DND-41 (cell line): ENCODE measurements at regions not wholly inside any gene's neighbourhood (a gene's known extent, or its start where the extent isn't known, plus 50 kb on each side); places are given as distances from the start of the nearest gene placed in this dataset.
"Not testable (repeated sequence)": the region's sequence is repeated elsewhere in the genome, so short reads cannot be mapped to it uniquely, and the experiment has no call there.

Source experiments
- EZH2 ChIP-seq: IDR thresholded peaks from 3 replicates; pipeline ENCODE4 v1.6.1; 2012; ENCODE audit warnings: borderline replicate concordance, low read depth, mild to moderate bottlenecking, moderate library complexity, low read length, inconsistent platforms; ENCODE audit not compliant: severe bottlenecking
- TF ChIP-seq, protein P1 (sequence below): IDR thresholded peaks from 2 replicates; pipeline ENCODE4 v1.5.1; 2012; ENCODE audit warnings: borderline replicate concordance, low read length, moderate library complexity, mild to moderate bottlenecking; ENCODE audit not compliant: poor library complexity, severe bottlenecking; ENCODE audit errors: extremely low read depth

DNA sequence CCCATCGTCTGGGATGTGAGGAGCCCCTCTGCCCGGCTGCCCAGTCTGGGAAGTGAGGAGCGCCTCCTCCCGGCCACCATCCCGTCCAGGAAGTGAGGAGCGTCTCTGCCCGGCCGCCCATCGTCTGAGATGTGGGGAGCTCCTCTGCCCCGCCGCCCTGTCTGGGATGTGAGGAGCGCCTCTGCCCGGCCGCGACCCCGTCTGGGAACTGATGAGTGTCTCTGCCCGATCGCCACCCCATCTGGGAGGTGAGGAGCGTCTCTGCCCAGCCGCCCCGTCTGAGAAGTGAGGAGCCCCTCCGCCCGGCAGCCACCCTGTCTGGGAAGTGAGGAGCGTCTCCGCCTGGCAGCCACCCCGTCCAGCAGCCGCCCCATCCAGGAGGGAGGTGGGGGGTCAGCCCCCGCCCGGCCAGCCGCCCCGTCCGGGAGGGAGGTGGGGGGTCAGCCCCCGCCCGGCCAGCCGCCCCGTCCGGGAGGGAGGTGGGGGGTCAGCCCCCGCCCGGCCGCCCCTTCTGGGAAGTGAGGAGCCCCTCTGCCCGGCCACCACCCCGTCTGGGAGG, 705.8 kb downstream of the DTWD2 start:
- TF ChIP-seq, protein P1, sequence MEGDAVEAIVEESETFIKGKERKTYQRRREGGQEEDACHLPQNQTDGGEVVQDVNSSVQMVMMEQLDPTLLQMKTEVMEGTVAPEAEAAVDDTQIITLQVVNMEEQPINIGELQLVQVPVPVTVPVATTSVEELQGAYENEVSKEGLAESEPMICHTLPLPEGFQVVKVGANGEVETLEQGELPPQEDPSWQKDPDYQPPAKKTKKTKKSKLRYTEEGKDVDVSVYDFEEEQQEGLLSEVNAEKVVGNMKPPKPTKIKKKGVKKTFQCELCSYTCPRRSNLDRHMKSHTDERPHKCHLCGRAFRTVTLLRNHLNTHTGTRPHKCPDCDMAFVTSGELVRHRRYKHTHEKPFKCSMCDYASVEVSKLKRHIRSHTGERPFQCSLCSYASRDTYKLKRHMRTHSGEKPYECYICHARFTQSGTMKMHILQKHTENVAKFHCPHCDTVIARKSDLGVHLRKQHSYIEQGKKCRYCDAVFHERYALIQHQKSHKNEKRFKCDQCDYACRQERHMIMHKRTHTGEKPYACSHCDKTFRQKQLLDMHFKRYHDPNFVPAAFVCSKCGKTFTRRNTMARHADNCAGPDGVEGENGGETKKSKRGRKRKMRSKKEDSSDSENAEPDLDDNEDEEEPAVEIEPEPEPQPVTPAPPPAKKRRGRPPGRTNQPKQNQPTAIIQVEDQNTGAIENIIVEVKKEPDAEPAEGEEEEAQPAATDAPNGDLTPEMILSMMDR = not testable (repeated sequence)
- not testable (repeated sequence) for TF ChIP-seq EZH2
